ENCODE measurements at regions not wholly inside any gene's neighbourhood (a gene's known extent, or its start where the extent isn't known, plus 50 kb on each side); places are given as distances from the start of the nearest gene placed in this dataset.

DNA sequence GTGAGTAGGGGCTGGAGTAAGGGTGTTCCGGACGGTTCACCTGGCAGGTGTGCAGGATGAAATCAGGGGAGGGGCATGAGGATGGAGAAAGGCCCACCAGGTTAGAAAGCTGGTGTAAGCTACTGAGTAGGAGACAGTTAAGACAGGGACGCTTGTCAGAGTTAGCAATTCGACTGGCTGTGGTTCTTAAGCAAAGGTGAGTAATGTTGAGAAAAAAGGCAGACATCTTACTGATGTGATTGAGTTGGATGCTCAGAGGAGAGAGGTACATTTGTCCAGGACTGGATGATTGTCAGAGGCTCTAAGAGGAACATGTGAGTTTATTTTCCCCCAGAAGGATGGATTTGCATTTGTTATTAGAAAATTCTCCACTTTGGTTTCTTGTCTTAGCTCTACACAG is 90.5 kb upstream of the MGAT5 start:
- TF ChIP-seq CTCF (conservative IDR thresholded peaks at IDR 0.05; ENCODE audit: low read depth in 2 of 2) = no peak
- no peak for TF ChIP-seq POLR2AphosphoS5 (IDR thresholded peaks at IDR 0.05; ENCODE audit: low read depth)
- no peak for TF ChIP-seq EZH2 (IDR thresholded peaks at IDR 0.05; ENCODE audit: low read depth, unreplicated experiment)
- TF ChIP-seq, protein P1, sequence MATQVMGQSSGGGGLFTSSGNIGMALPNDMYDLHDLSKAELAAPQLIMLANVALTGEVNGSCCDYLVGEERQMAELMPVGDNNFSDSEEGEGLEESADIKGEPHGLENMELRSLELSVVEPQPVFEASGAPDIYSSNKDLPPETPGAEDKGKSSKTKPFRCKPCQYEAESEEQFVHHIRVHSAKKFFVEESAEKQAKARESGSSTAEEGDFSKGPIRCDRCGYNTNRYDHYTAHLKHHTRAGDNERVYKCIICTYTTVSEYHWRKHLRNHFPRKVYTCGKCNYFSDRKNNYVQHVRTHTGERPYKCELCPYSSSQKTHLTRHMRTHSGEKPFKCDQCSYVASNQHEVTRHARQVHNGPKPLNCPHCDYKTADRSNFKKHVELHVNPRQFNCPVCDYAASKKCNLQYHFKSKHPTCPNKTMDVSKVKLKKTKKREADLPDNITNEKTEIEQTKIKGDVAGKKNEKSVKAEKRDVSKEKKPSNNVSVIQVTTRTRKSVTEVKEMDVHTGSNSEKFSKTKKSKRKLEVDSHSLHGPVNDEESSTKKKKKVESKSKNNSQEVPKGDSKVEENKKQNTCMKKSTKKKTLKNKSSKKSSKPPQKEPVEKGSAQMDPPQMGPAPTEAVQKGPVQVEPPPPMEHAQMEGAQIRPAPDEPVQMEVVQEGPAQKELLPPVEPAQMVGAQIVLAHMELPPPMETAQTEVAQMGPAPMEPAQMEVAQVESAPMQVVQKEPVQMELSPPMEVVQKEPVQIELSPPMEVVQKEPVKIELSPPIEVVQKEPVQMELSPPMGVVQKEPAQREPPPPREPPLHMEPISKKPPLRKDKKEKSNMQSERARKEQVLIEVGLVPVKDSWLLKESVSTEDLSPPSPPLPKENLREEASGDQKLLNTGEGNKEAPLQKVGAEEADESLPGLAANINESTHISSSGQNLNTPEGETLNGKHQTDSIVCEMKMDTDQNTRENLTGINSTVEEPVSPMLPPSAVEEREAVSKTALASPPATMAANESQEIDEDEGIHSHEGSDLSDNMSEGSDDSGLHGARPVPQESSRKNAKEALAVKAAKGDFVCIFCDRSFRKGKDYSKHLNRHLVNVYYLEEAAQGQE (IDR thresholded peaks at IDR 0.05; ENCODE audit: unreplicated experiment) = no peak
- no peak for TF ChIP-seq EZH2phosphoT487 (IDR thresholded peaks at IDR 0.05; ENCODE audit: unreplicated experiment)
- no peak for TF ChIP-seq NANOG (IDR thresholded peaks at IDR 0.05; ENCODE audit: borderline replicate concordance)
- TF ChIP-seq ETS1 (IDR thresholded peaks at IDR 0.05) = no peak
- TF ChIP-seq CREB1 (CRISPR knock-in tag; IDR thresholded peaks at IDR 0.05; ENCODE audit: low read depth) = no peak
- no peak for TF ChIP-seq JUNB (IDR thresholded peaks at IDR 0.05; ENCODE audit: unreplicated experiment)
- TF ChIP-seq ZNF114 (CRISPR knock-in tag; IDR thresholded peaks at IDR 0.05) = no peak
- no peak for TF ChIP-seq STAT1 (IDR thresholded peaks at IDR 0.05; ENCODE audit: unreplicated experiment)
- TF ChIP-seq ZNF331 (CRISPR knock-in tag; IDR thresholded peaks at IDR 0.05; ENCODE audit: low read depth) = no peak

Data from GM23338 (cell line).